Coronary artery (tissue), 2 donors: ENCODE measurements at regions not wholly inside any gene's neighbourhood (a gene's known extent, or its start where the extent isn't known, plus 50 kb on each side); places are given as distances from the start of the nearest gene placed in this dataset.

Source experiments
- DNase-seq: peaks from one replicate; pipeline ENCODE4 v3.0.0-alpha.2; 2017; ENCODE audit warnings: low spot score
- H3K27ac ChIP-seq, 2 donors: fragments of 200-600 bp; sonication (generic); one replicate each; pipeline ENCODE4 v1.5.1; 2016 to 2019
- H3K4me3 ChIP-seq: fragments of 200-600 bp; sonication (generic); 2 replicates; pipeline ENCODE4 v1.5.1; 2016; ENCODE audit warnings: mild to moderate bottlenecking, moderate library complexity
- TF ChIP-seq, protein P1 (sequence below): fragments of 200-600 bp; sonication (generic); IDR thresholded peaks from one replicate; pipeline ENCODE4 v1.5.1; 2019; ENCODE audit warnings: antibody characterized with exemption

DNA sequence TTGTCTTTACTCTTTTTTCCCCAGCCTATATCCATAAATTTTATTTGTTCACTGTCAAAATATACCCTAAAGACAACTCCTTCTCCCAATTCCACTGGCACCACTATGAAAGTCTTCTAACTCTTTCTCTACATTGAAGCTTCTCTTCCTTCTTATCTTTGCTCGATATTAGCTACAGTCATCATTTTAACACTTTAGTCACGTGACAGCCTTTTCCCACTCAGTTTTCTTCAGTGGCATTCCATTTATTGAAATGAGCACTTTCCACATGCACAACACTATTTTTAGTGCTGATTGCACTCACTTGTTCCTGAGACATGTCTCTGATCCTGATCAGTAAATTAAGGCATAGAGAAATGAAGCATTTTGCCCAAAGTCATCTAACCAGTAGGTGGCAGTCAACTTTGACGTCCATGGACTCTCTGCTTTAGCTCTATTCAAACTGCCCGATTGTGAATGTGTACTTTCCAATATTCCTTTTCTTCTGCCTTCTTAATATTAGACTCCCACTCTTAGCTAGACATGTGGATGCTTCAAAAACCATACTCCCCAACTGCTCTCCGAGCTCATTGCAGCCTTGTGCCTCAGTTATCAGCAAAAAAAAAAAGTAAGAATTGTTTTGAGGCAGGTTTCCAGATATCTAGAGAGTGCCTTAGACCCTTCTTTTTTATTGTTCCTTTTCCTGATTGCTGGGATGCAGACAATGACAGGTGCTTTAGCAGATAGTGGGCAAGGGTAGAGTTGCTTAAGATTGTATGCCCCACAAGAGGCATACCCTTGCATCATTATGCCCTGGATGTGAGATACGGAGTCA, 394.4 kb upstream of the ADGRL3 start:
- no peak overlapping the region for H3K4me3 ChIP-seq
- TF ChIP-seq, protein P1, sequence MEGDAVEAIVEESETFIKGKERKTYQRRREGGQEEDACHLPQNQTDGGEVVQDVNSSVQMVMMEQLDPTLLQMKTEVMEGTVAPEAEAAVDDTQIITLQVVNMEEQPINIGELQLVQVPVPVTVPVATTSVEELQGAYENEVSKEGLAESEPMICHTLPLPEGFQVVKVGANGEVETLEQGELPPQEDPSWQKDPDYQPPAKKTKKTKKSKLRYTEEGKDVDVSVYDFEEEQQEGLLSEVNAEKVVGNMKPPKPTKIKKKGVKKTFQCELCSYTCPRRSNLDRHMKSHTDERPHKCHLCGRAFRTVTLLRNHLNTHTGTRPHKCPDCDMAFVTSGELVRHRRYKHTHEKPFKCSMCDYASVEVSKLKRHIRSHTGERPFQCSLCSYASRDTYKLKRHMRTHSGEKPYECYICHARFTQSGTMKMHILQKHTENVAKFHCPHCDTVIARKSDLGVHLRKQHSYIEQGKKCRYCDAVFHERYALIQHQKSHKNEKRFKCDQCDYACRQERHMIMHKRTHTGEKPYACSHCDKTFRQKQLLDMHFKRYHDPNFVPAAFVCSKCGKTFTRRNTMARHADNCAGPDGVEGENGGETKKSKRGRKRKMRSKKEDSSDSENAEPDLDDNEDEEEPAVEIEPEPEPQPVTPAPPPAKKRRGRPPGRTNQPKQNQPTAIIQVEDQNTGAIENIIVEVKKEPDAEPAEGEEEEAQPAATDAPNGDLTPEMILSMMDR: peak; percentile 20
- DNase-seq: no peak
- no peak overlapping the region for H3K27ac ChIP-seq

DNA sequence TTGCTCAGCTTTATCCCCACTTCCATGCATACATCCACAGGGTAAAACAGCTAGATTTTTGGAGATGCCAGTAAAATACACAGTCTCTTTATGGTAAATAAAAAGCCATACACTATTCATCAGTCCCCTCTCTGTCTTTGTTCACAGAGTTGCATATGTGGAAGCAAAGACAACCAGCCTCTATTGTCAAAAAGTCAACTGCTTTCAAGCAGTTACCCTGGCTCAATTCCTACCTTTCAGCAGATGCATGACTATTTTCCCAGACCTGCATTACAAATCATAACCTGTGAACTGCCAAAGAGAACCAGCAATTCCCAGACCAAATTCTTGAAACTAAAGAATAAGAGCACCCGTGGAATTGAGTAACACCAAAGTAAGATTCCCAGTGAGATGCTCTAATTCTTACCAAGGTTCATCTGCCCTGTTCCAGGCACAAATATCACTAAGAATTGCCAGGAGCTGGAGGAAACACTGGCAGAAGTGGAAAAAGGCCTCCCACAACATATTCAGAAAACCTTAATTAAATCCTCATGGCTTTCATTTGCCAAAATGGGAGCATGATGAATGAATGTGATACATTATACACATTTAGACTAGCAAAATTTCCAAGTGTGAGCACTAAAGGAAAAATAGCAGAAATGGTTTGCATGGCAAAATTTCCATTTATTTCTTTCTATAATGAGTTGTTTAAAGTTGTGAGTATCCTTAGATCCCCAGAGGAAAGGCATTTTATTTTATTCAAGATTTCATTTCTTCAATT, 391.2 kb upstream of the ADGRL3 start:
- no peak overlapping the region for H3K4me3 ChIP-seq
- no peak for DNase-seq
- TF ChIP-seq, protein P1: no peak
- H3K27ac ChIP-seq: no peak overlapping the region

DNA sequence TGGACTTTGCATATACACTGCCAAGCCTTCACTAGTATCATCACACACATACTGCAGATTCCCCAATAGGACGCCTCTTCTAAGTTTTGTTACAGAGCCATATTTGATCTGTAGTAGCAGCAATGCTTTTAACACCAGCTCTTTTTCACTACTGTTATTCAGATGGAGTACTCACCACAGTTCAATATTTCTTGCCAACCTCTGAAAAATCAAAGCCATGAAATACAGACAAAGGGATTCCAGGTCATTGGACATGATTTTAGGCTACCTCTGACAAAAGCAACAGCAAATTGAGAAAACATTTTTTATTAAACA, 390.7 kb upstream of the ADGRL3 start:
- Histone ChIP-seq H3K4me3 (no peak overlapping the region), H3K27ac (no peak overlapping the region)
- DNase-seq: no peak
- TF ChIP-seq, protein P1: no peak

DNA sequence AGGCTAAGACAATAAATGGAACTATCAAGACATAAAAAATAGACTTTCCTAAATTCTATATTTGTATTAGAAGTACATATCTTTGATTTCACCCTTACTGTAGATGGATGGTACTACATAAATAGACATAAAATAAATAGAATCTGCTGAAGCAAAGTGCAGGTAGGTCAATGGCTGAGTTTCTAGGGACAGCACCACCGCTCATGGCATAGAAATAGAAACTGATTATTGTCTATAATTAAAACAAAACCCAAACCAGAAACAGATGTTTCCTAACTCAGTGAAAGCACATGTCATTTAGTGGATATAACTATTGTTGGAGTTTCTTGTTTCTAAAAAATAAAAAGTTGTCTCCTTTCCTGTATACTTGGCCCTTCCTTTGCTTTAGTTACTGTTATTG, 387.3 kb upstream of the ADGRL3 start:
- TF ChIP-seq, protein P1: no peak
- Histone ChIP-seq H3K27ac (no peak overlapping the region), H3K4me3 (no peak overlapping the region)
- no peak for DNase-seq

DNA sequence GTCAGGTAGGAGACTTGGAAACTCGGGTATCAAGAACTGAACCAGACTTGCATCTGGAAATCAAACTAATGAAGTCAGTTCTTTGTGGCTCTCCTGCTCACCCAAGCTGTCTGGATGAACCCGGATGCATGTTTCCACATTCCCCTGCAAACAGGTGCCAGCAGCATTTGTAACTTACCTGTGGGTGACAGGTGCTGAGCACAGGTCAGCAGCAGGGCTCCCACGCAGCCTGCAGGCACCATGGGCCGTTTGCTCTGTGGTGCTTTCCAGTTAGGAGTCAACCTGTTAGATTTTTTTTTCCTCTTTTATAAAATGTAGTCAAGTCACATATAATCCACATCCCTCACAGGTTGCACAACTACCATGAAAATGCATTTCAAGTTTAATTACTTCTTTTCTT, 385.6 kb upstream of the ADGRL3 start:
- Histone ChIP-seq H3K27ac (no peak overlapping the region), H3K4me3 (no peak overlapping the region)
- TF ChIP-seq, protein P1: no peak
- DNase-seq: no peak

DNA sequence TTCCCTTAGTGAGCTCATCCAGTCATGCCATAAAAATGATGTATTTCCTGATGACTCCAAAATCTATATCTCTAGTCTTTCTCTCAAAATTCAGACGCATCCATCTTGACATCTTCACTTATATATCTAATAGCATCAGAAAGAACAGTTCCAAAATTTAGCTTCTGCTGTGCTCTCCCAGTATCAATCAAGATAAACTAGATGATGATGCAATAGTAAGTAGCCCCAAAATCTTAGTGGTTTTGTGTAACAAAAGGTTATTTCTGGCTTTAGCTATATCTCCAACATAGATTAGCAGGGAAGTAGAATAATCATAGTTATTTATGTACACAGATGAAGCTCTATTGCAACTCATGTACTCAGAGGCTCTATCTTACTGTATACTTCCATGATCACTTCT, 382.5 kb upstream of the ADGRL3 start:
- TF ChIP-seq, protein P1: no peak
- no peak for DNase-seq
- Histone ChIP-seq H3K27ac (no peak overlapping the region), H3K4me3 (no peak overlapping the region)

DNA sequence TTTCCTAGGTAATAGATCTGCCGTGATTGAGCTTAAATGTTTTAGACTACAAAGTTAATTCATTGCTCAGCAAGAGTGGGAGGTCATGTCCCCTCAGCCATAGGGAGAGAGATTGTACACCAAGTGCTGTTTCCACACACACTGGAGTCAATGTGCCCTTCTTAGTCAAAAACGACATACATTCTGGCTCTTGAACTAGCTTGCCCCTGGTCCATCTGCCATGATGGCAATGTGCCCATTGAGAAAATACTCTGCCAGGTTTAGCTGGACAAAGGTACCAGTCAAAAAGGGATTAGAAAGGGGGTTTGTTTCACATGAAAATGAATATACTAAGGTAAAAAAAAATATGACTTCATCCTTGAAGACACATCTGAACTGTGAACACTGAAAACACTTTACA, 377.1 kb upstream of the ADGRL3 start:
- no peak overlapping the region for H3K27ac ChIP-seq
- DNase-seq: no peak
- H3K4me3 ChIP-seq: no peak overlapping the region
- TF ChIP-seq, protein P1: no peak
